ENCODE measurements at regions not wholly inside any gene's neighbourhood (a gene's known extent, or its start where the extent isn't known, plus 50 kb on each side); places are given as distances from the start of the nearest gene placed in this dataset.

GRCh38 chr2:221705185-221705877 lies 133.2 kb upstream of the EPHA4 start:
- H2BK120ac ChIP-seq (replicated peaks; ENCODE audit: low read depth, low read length), result no peak overlapping the region
- no peak overlapping the region for H3K18ac ChIP-seq (ENCODE audit: extremely low read depth, low read length)
- H2BK15ac ChIP-seq (ENCODE audit: low read length), result no peak overlapping the region
- H3K27me3 ChIP-seq (replicated peaks in 1 of 4; ENCODE audit: control insufficient read depth in 3 of 4, extremely low read depth in 1 of 4, insufficient read depth in 3 of 4, low read length in 3 of 4), result no peaks in the 10 kb centered on the region; a peak in 1 of 7 replicates
- no peaks in the 10 kb centered on the region for H3K9me3 ChIP-seq (ENCODE audit: insufficient read depth in 2 of 2, low read depth in 1 of 2, low read length in 1 of 2)
- DNase-seq (ENCODE audit: low read depth in 1 of 2, low spot score in 2 of 2) (no peak), FAIRE-seq (no peak)
- H2BK12ac ChIP-seq (ENCODE audit: low read depth, low read length), result no peak overlapping the region
- H4K91ac ChIP-seq (replicated peaks; ENCODE audit: insufficient read length, low read length), result no peak overlapping the region
- ChIA-PET POLR2A (ENCODE audit: partially characterized antibody) (interaction anchor here (0.6 kb wide), 1 partner anchor 27 kb away, joined by 3 read pairs; no protein-coding TSS in a partner anchor), CTCF (ENCODE audit: partially characterized antibody) (no interaction called here)
- no peak overlapping the region for H3K27ac ChIP-seq (ENCODE audit: low read depth, low read length)
- H2BK20ac ChIP-seq (ENCODE audit: low read length), result no peak overlapping the region; the same call in 1 of the 2 replicates
- no peaks in the 10 kb centered on the region for H4K20me1 ChIP-seq (replicated peaks in 1 of 2; ENCODE audit: control insufficient read depth in 1 of 2, insufficient read depth in 2 of 2, low read length in 2 of 2)
- H2AFZ ChIP-seq (ENCODE audit: low read length), result no peak overlapping the region
- H3K4me1 ChIP-seq (replicated peaks in 1 of 4; ENCODE audit: control insufficient read depth in 3 of 4, insufficient read depth in 4 of 4, low read length in 3 of 4), result peaks cover 0 to 18% (median 6%) of the 10 kb centered on the region in 4 experiments; a peak in 3 of 7 replicates
- H2AK5ac ChIP-seq (ENCODE audit: low read depth, low read length), result no peak overlapping the region
- no peak overlapping the region for H3K9ac ChIP-seq (replicated peaks in 1 of 4; ENCODE audit: extremely low read depth in 1 of 4, low read depth in 3 of 4, low read length in 3 of 4)
- no peak overlapping the region for H3K4me3 ChIP-seq (ENCODE audit: extremely low read depth in 1 of 4, insufficient read depth in 2 of 4, low read depth in 3 of 4, low read length in 4 of 4)
- no peak overlapping the region for H4K5ac ChIP-seq (ENCODE audit: insufficient read length, low read depth, low read length)
- no peaks in the 10 kb centered on the region for H3K23me2 ChIP-seq (ENCODE audit: low read depth, low read length)
- no peak overlapping the region for H3K14ac ChIP-seq (ENCODE audit: insufficient read length)
- H3K79me2 ChIP-seq (ENCODE audit: control insufficient read depth in 1 of 2, insufficient read depth in 2 of 2, low read length in 2 of 2), result no peaks in the 10 kb centered on the region
- H4K8ac ChIP-seq (ENCODE audit: extremely low read depth, insufficient read depth, low read length), result no peak overlapping the region
- H2BK5ac ChIP-seq (ENCODE audit: low read depth, low read length), result 0 out of 2 replicates have a peak overlapping the region, but pooled peaks have one; percentile 2
- H3K56ac ChIP-seq (replicated peaks; ENCODE audit: insufficient read length, low read depth, low read length), result no peak overlapping the region
- no peak overlapping the region for H3K4me2 ChIP-seq (ENCODE audit: insufficient read depth in 1 of 2, low read depth in 2 of 2, low read length in 2 of 2)
- no peak overlapping the region for H3K23ac ChIP-seq (ENCODE audit: insufficient read length)
- WGBS, 2 experiments (ENCODE audit: extremely low coverage in 1 of 2, insufficient coverage in 1 of 2, insufficient read length in 1 of 2, insufficient replicate concordance in 2 of 2, low coverage in 1 of 2, low lambda C conversion rate in 2 of 2, missing lambda C conversion rate in 1 of 2), result 83% methylated on average over 6 of the region's 6 CpGs; no CpG with 5 or more reads in 1 of the 2 experiments
- no peaks in the 10 kb centered on the region for H3K36me3 ChIP-seq (ENCODE audit: control insufficient read depth in 2 of 4, insufficient read depth in 4 of 4, low read length in 3 of 4)
- no peaks in the 10 kb centered on the region for H3K79me1 ChIP-seq (ENCODE audit: low read depth, low read length)
- no peak overlapping the region for H3K4ac ChIP-seq (replicated peaks; ENCODE audit: insufficient read length, low read depth, low read length)
- TF ChIP-seq CBX5 (IDR thresholded peaks at IDR 0.05; ENCODE audit: low read depth, low read length) (no peak), JUND (IDR thresholded peaks at IDR 0.05; ENCODE audit: low read length) (no peak), GABPA (IDR thresholded peaks at IDR 0.05; ENCODE audit: borderline replicate concordance, insufficient read depth, low read length) (no peak), NRF1 (IDR thresholded peaks at IDR 0.05; ENCODE audit: low read depth, low read length) (no peak), RFX5 (IDR thresholded peaks at IDR 0.05; ENCODE audit: borderline replicate concordance, low read depth, low read length) (no peak), HDAC2 (IDR thresholded peaks at IDR 0.05; ENCODE audit: borderline replicate concordance in 1 of 2, low read depth in 2 of 2, low read length in 2 of 2) (no peak), GTF2F1 (IDR thresholded peaks at IDR 0.05; ENCODE audit: borderline replicate concordance, low read depth, low read length) (no peak), SAP30 (IDR thresholded peaks at IDR 0.05; ENCODE audit: insufficient read depth, insufficient replicate concordance, low read length) (no peak), PHF8 (conservative IDR thresholded peaks at IDR 0.05; ENCODE audit: low read depth, low read length) (no peak), EGR1 (IDR thresholded peaks at IDR 0.05; ENCODE audit: borderline replicate concordance, low read depth, low read length) (no peak)
- TF ChIP-seq, protein P1, sequence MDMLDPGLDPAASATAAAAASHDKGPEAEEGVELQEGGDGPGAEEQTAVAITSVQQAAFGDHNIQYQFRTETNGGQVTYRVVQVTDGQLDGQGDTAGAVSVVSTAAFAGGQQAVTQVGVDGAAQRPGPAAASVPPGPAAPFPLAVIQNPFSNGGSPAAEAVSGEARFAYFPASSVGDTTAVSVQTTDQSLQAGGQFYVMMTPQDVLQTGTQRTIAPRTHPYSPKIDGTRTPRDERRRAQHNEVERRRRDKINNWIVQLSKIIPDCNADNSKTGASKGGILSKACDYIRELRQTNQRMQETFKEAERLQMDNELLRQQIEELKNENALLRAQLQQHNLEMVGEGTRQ (IDR thresholded peaks at IDR 0.05; ENCODE audit: low read length), result no peak

Data from H1 (cell line).